ENCODE measurements at regions not wholly inside any gene's neighbourhood (a gene's known extent, or its start where the extent isn't known, plus 50 kb on each side); places are given as distances from the start of the nearest gene placed in this dataset.

GRCh38 chr12:19692566-19692965 is 253.3 kb downstream of the AEBP2 start:
- TF ChIP-seq CTCF (IDR thresholded peaks at IDR 0.05; ENCODE audit: low read depth, low read length, poor library complexity, severe bottlenecking) (no peak), EZH2phosphoT487 (IDR thresholded peaks at IDR 0.05; ENCODE audit: borderline replicate concordance, low read length) (no peak)
